Left lung (tissue), 4 donors: ENCODE measurements at regions not wholly inside any gene's neighbourhood (a gene's known extent, or its start where the extent isn't known, plus 50 kb on each side); places are given as distances from the start of the nearest gene placed in this dataset.

Experiments used
- ATAC-seq: fragments of 200-7000 bp; cut with Tn5 transposase; one replicate; pipeline ENCODE4 v1.9.1; 2020; ENCODE audit warnings: moderate library complexity
- DNase-seq, 4 donors: peaks; one replicate each; pipeline ENCODE4 v3.0.0-alpha.2; 2013 to 2020
- H3K27ac ChIP-seq, 2 donors: fragments of 200-600 bp; sonication (generic) in 1 of 2; one replicate each; pipeline versions ENCODE4 v1.5.0 to v1.8.0; 2020 to 2021
- H3K27me3 ChIP-seq, 2 donors: fragments of 200-600 bp; sonication (generic) in 1 of 2; one replicate each; pipeline versions ENCODE4 v1.5.0 to v1.8.0; 2020 to 2021
- H3K36me3 ChIP-seq, 2 donors: fragments of 200-600 bp; sonication (generic) in 1 of 2; one replicate each; pipeline versions ENCODE4 v1.5.0 to v1.8.0; 2020 to 2021
- H3K4me1 ChIP-seq, 2 donors: fragments of 200-600 bp; one replicate each; pipeline ENCODE4 v1.8.0; 2021
- H3K4me3 ChIP-seq, 2 donors: fragments of 200-600 bp; sonication (generic) in 1 of 2; one replicate each; pipeline versions ENCODE4 v1.5.0 to v1.8.0; 2020 to 2021; ENCODE audit warnings: mild to moderate bottlenecking in 1 of 2
- H3K9me3 ChIP-seq, 2 donors: fragments of 200-600 bp; sonication (generic) in 1 of 2; one replicate each; pipeline versions ENCODE4 v1.5.0 to v1.8.0; 2020 to 2021
- intact Hi-C, 2 donors: fragments of 100-400 bp; cut with DNase I; formaldehyde crosslinking; loops; one replicate each; pipeline versions ENCODE4 v1.11.2 to v1.14.2; 2022
- TF ChIP-seq, protein P1 (sequence below), 2 donors: fragments of 200-600 bp; sonication (generic) in 1 of 2; IDR thresholded peaks; one replicate each; pipeline versions ENCODE4 v1.5.0 to v1.8.0; 2021; ENCODE audit warnings: antibody characterized with exemption in 2 of 2
- donor health status: DM: no; HTN: yes; CAD: no.
- donor health status: DM: no; HTN: no; CAD: no.

DNA sequence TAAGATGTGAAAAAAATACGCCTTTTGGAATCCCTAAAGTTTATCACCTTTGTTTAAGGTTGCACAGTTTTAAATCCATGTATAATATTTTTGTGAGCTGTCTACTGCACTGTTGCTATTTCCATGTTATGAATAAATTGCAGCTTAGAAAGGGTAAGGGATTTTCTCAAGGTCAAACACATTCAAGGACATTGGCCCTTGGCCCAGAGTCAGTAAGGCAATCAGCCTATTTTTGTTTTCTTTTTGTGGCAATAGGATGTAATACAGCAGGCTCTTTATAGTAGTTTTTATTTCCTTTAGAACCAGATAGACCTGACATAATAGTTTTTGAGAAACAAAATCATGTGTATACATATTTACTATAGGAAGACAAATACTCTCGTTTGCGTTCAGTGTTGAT, 219.8 kb downstream of the ACTR3B start:
- DNase-seq (no peak), ATAC-seq (no peak)
- H3K36me3 ChIP-seq, result no peaks in the 10 kb centered on the region
- H3K9me3 ChIP-seq, result no peaks in the 10 kb centered on the region
- H3K4me1 ChIP-seq, result no peaks in the 10 kb centered on the region
- no peak overlapping the region for H3K27ac ChIP-seq
- TF ChIP-seq, protein P1, sequence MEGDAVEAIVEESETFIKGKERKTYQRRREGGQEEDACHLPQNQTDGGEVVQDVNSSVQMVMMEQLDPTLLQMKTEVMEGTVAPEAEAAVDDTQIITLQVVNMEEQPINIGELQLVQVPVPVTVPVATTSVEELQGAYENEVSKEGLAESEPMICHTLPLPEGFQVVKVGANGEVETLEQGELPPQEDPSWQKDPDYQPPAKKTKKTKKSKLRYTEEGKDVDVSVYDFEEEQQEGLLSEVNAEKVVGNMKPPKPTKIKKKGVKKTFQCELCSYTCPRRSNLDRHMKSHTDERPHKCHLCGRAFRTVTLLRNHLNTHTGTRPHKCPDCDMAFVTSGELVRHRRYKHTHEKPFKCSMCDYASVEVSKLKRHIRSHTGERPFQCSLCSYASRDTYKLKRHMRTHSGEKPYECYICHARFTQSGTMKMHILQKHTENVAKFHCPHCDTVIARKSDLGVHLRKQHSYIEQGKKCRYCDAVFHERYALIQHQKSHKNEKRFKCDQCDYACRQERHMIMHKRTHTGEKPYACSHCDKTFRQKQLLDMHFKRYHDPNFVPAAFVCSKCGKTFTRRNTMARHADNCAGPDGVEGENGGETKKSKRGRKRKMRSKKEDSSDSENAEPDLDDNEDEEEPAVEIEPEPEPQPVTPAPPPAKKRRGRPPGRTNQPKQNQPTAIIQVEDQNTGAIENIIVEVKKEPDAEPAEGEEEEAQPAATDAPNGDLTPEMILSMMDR (IDR thresholded peaks at IDR 0.05), result no peak
- no peaks in the 10 kb centered on the region for H3K27me3 ChIP-seq
- H3K4me3 ChIP-seq, result no peak overlapping the region
- intact Hi-C loops, result no loop called here

DNA sequence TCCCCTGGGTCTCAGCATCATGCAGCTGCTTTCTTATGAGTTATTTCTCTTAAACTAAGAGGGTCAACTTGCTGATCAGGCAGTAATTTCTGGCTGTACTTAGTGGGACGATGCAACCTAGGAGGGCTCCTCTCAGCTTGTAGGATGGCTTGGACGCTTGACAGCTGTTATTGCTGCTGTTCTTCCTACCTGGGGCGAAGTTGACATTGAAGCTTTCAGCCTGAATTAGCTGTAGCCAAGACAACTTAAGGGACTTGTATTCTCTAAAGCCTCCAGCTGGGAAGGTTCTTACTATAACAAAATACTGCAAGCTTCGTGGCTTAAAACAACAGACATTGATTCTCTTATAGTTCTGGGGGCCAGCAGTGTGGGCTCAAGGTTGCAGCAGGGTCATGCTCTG, 224.9 kb downstream of the ACTR3B start:
- intact Hi-C loops, result no loop called here
- no peaks in the 10 kb centered on the region for H3K36me3 ChIP-seq
- TF ChIP-seq, protein P1 (IDR thresholded peaks at IDR 0.05), result no peak
- no peak for ATAC-seq
- no peak overlapping the region for H3K27ac ChIP-seq
- no peak for DNase-seq
- no peak overlapping the region for H3K4me3 ChIP-seq
- H3K27me3 ChIP-seq, result no peaks in the 10 kb centered on the region
- H3K9me3 ChIP-seq, result no peaks in the 10 kb centered on the region
- H3K4me1 ChIP-seq, result no peaks in the 10 kb centered on the region

DNA sequence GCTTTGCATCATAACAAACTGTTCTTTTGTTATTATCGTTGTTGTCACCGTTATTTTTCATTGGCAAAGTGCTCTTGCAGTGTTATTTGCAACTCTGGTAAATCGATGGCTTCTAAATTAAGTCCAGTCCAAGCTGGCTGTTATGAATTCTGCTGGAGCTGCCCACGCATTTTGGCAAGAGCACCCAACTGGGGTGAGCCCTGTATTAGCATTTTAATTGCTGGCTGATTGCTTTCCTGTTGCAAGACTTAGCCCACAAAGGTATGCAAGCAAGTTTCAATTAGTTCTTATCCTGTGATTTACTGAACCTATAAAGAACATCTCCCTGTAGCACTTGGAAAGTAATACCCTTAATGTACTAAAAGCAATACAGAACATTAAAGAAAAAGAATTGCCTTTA, 226.8 kb downstream of the ACTR3B start:
- Histone ChIP-seq H3K27me3 (no peaks in the 10 kb centered on the region), H3K36me3 (no peaks in the 10 kb centered on the region), H3K9me3 (no peaks in the 10 kb centered on the region), H3K27ac (no peak overlapping the region), H3K4me1 (no peaks in the 10 kb centered on the region), H3K4me3 (no peak overlapping the region)
- intact Hi-C loops, result no loop called here
- TF ChIP-seq, protein P1 (IDR thresholded peaks at IDR 0.05), result no peak
- no peak for DNase-seq
- ATAC-seq, result no peak

DNA sequence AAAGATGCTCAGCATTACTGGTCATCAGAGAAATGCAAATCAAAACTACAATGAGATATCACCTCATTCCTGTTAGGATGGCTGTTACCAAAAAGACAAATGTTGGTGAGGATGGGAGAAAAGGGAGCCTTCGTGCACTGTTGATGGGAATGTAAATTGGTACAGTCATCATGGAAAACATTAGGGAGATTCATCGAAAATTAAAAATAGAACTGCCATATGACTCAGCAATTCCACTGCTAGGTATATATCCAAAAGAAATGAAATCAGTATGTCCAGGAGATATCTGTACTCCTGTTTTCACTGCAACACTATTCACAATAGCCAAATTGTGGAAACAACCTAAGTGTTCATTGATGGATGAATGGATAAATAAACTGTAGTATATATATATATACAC, 228.1 kb downstream of the ACTR3B start:
- Histone ChIP-seq H3K36me3 (no peaks in the 10 kb centered on the region), H3K27me3 (no peaks in the 10 kb centered on the region), H3K27ac (no peak overlapping the region), H3K4me3 (no peak overlapping the region), H3K4me1 (no peaks in the 10 kb centered on the region), H3K9me3 (no peaks in the 10 kb centered on the region)
- DNase-seq, result no peak
- intact Hi-C loops, result no loop called here
- ATAC-seq, result no peak
- TF ChIP-seq, protein P1 (IDR thresholded peaks at IDR 0.05), result no peak

DNA sequence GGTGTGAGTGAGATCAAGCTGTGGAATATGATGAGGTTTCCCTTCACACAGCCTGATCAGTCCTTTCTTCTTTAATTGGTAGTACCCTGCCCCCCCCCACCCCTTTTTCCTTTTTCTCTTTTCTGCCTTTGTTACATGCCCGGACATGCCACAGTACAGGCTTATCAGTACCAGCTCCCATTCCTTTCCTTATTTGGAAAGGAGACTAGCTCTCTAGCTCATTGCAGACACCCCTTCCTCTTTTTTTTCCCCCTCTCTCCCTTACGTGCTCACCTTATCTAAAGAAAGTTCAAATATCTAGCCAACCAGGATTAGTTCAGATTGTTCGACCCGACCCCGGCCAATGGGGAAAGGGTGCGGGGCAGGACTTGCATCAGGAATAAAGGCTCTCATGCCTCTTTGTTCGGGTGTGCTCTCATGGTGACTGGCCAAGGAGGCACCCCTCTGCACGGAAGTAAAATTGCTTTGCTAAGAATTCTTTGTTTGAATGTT, 230.4 kb downstream of the ACTR3B start:
- ATAC-seq (no peak), DNase-seq (no peak)
- TF ChIP-seq, protein P1 (IDR thresholded peaks at IDR 0.05), result no peak
- Histone ChIP-seq H3K27me3 (no peaks in the 10 kb centered on the region), H3K4me3 (no peak overlapping the region), H3K27ac (no peak overlapping the region), H3K4me1 (no peaks in the 10 kb centered on the region), H3K9me3 (no peaks in the 10 kb centered on the region), H3K36me3 (no peaks in the 10 kb centered on the region)
- intact Hi-C loops, result no loop called here
